Pancreas (tissue), 10 donors: ENCODE measurements at regions not wholly inside any gene's neighbourhood (a gene's known extent, or its start where the extent isn't known, plus 50 kb on each side); places are given as distances from the start of the nearest gene placed in this dataset.

Experiments used
- ATAC-seq, 4 donors: fragments of 200-7000 bp; cut with Tn5 transposase; one replicate each; pipeline versions ENCODE4 v1.8.0 to v1.9.1; 2020; ENCODE audit warnings: mild to moderate bottlenecking in 4 of 4, moderate library complexity in 4 of 4
- DNase-seq, 6 donors: peaks; one replicate each; pipeline ENCODE4 v3.0.0-alpha.2; 2020
- FAIRE-seq: peaks from 2 replicates; lab custom pipeline; 2012; peaks lifted over from hg19 to GRCh38; lab: Jason Lieb, UNC
- H3K27ac ChIP-seq, 4 donors: fragments of 200-600 bp; sonication (generic); 1 replicate in 3 of 4; 2 replicates in 1 of 4; pipeline versions ENCODE4 v1.5.0 to v1.8.0; 2020
- H3K27me3 ChIP-seq, 4 donors: fragments of 200-600 bp; one replicate each; pipeline ENCODE4 v1.8.0; 2021
- H3K36me3 ChIP-seq, 3 donors: fragments of 200-600 bp; sonication (generic) in 1 of 3; one replicate each; pipeline versions ENCODE4 v1.5.0 to v1.8.0; 2020 to 2021
- H3K4me1 ChIP-seq, 3 donors: fragments of 200-600 bp; one replicate each; pipeline ENCODE4 v1.8.0; 2021
- H3K4me3 ChIP-seq, 4 donors: fragments of 200-600 bp; sonication (generic) in 2 of 4; one replicate each; pipeline versions ENCODE4 v1.5.0 to v1.8.0; 2020 to 2021
- H3K9me3 ChIP-seq, 4 donors: fragments of 200-600 bp; one replicate each; pipeline ENCODE4 v1.8.0; 2021
- CTCF ChIP-seq, 4 donors: fragments of 200-600 bp; sonication (generic) in 3 of 4; IDR thresholded peaks; one replicate each; pipeline versions ENCODE4 v1.5.0 to v1.8.0; 2021; ENCODE audit warnings: antibody characterized with exemption in 4 of 4
- WGBS, 2 donors: extraction: QIAGEN DNeasy Blood & Tissue Kit; methylation state at CpG; one replicate each; pipeline ENCODE4 v1.1.7; 2013; 5-methylcytosine and 5-hydroxymethylcytosine counted together
- intact Hi-C, 3 donors: fragments of 100-400 bp; cut with DNase I; formaldehyde crosslinking; loops; one replicate each; pipeline versions ENCODE4 v1.11.1 to v1.14.2; 2022
- donor health status: healthy with polysubstance abuse.
- donor health status: DM: no; HTN: no; CAD: no; lungs with moderate emphysema.
- donor health status: DM: no; HTN: no; CAD: no.
- donor health status: control.
- donor health status: control.
- donor health status: Bipolar disorder and iron deficiency.
- donor health status: DM: yes; HTN: yes; CAD: no.
- donor health status: DM: no; HTN: no; CAD: no.
- donor health status: DM: no; HTN: no; CAD: no.
- donor health status: DM: yes; HTN: yes; CAD: no.

- no peaks in the 10 kb centered on the region for H3K4me1 ChIP-seq
- H3K36me3 ChIP-seq = no peaks in the 10 kb centered on the region
- no peaks in the 10 kb centered on the region for H3K27me3 ChIP-seq
- intact Hi-C loops = no loop called here
- ATAC-seq (no peak), FAIRE-seq (no peak), DNase-seq (no peak)
- 81 to 86% methylated on average over 9 of the region's 9 CpGs for WGBS, 2 donors
- TF ChIP-seq CTCF (IDR thresholded peaks at IDR 0.05) = no peak
- no peak overlapping the region for H3K27ac ChIP-seq
- no peaks in the 10 kb centered on the region for H3K9me3 ChIP-seq
- H3K4me3 ChIP-seq = no peak overlapping the region
Observed at GRCh38 chr5:10124287-10124686, 125.4 kb downstream of the ATPSCKMT start.

GRCh38 chr5:10123254-10123989 is 126.3 kb downstream of the ATPSCKMT start:
- Histone ChIP-seq H3K27me3 (no peaks in the 10 kb centered on the region), H3K9me3 (no peaks in the 10 kb centered on the region), H3K36me3 (no peaks in the 10 kb centered on the region), H3K4me3 (no peak overlapping the region), H3K4me1 (no peaks in the 10 kb centered on the region), H3K27ac (no peak overlapping the region)
- ATAC-seq (no peak), DNase-seq (no peak), FAIRE-seq (no peak)
- TF ChIP-seq CTCF (IDR thresholded peaks at IDR 0.05) = no peak
- intact Hi-C loops = no loop called here
- WGBS, 2 donors = 85 to 87% methylated on average over 7 of the region's 7 CpGs

GRCh38 chr5:10122076-10122726 is 127.5 kb downstream of the ATPSCKMT start:
- intact Hi-C loops = no loop called here
- no peaks in the 10 kb centered on the region for H3K4me1 ChIP-seq
- no peak for ATAC-seq
- H3K27me3 ChIP-seq = no peaks in the 10 kb centered on the region
- H3K9me3 ChIP-seq = no peaks in the 10 kb centered on the region
- no peak for FAIRE-seq
- TF ChIP-seq CTCF (IDR thresholded peaks at IDR 0.05) = no peak
- DNase-seq = no peak
- H3K27ac ChIP-seq = no peak overlapping the region
- no peaks in the 10 kb centered on the region for H3K36me3 ChIP-seq
- no peak overlapping the region for H3K4me3 ChIP-seq
- 90 to 97% methylated on average over 1 of the region's 1 CpG for WGBS, 2 donors

GRCh38 chr5:10120934-10121333 is 128.8 kb downstream of the ATPSCKMT start:
- 78 to 85% methylated on average over 7 of the region's 7 CpGs for WGBS, 2 donors
- DNase-seq (no peak), ATAC-seq (no peak), FAIRE-seq (no peak)
- Histone ChIP-seq H3K27ac (no peak overlapping the region), H3K36me3 (no peaks in the 10 kb centered on the region), H3K4me1 (no peaks in the 10 kb centered on the region), H3K27me3 (no peaks in the 10 kb centered on the region), H3K4me3 (no peak overlapping the region), H3K9me3 (no peaks in the 10 kb centered on the region)
- intact Hi-C loops = no loop called here
- TF ChIP-seq CTCF (IDR thresholded peaks at IDR 0.05) = no peak

GRCh38 chr5:10118150-10118549 is 131.5 kb downstream of the ATPSCKMT start:
- Histone ChIP-seq H3K27me3 (no peaks in the 10 kb centered on the region), H3K4me1 (no peaks in the 10 kb centered on the region), H3K9me3 (no peaks in the 10 kb centered on the region), H3K36me3 (no peaks in the 10 kb centered on the region), H3K27ac (no peak overlapping the region), H3K4me3 (no peak overlapping the region)
- DNase-seq (no peak), ATAC-seq (no peak), FAIRE-seq (no peak)
- no peak for TF ChIP-seq CTCF (IDR thresholded peaks at IDR 0.05)
- intact Hi-C loops = no loop called here
